GM19023 (cell line): ENCODE measurements at regions not wholly inside any gene's neighbourhood (a gene's known extent, or its start where the extent isn't known, plus 50 kb on each side); places are given as distances from the start of the nearest gene placed in this dataset.
"Not testable (repeated sequence)": the region's sequence is repeated elsewhere in the genome, so short reads cannot be mapped to it uniquely, and the experiment has no call there.

Experiments
- ATAC-seq: cut with Tn5 transposase; IDR thresholded peaks from one replicate; pipeline ENCODE4 v1.9.1; 2021; ENCODE audit warnings: mild to moderate bottlenecking, moderate library complexity; ENCODE audit not compliant: unreplicated experiment

- no peak for ATAC-seq
These were observed 167.3 kb upstream of the TMCC3 start for GRCh38 chr12:94817695-94818075.

- ATAC-seq = not testable (repeated sequence)
These were observed 166.8 kb upstream of the TMCC3 start for GRCh38 chr12:94817201-94817600.

DNA sequence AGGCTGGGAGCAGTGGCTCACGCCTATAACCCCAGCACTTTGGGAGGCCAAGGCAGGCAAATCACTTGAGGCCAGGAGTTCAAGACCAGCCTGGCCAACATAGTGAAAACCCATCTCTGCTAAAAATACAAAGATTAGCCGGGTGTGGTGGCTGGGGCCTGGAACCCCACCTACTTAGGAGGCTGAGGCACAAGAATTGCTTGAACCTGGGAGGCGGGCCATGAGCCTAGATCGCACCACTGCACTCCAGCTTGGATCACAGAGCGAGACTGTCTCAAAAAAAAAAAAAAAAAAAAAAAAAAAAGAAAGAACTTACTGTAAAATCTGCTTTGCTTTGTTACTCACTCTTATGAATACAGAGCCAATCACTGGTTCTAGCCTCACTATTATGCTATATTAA, 166.4 kb upstream of the TMCC3 start:
- not testable (repeated sequence) for ATAC-seq

- ATAC-seq = no peak
These were observed 165.6 kb upstream of the TMCC3 start for GRCh38 chr12:94815958-94816357.

GRCh38 chr12:94815450-94815849, 165.1 kb upstream of the TMCC3 start:
- ATAC-seq = no peak

DNA sequence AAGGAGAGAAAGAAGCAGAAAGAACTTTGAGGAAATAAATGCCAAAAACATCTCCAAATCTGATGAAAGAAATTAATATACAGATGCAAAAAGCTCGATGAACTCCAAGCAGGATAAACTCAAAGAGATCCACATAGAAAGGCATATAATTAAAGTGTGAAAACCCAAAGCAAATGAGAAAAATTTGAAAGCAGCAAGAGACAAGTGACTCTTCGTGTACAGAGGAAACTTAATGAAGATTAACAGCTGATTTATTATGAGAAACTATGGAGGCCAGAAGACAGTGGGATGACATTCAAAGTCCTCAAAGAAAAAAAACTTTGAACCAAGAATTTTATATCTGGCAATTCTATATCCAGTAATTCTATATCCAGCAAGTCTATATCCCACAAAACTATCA, 163.0 kb upstream of the TMCC3 start:
- no peak for ATAC-seq

DNA sequence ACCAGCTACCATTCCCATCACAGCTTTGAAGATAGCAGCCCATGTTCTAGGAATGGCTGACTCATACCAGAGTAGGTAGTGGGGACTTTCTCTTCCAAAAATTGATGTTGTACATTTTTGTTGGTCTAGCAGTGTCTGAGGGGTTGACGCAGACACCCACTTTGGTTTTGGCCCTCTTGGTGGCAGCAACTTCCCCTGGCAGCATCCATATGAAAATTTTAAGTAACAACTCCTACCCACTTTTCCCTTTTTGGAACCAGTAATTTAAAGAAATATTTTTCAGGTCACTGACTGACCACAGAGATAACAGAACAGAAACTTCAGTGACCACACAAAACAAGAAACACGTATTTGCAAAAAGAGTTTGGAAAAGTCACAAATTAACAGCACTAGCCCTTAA, 162.0 kb upstream of the TMCC3 start:
- ATAC-seq = no peak

- ATAC-seq = no peak
These were observed 161.3 kb upstream of the TMCC3 start for GRCh38 chr12:94811611-94812010.

DNA sequence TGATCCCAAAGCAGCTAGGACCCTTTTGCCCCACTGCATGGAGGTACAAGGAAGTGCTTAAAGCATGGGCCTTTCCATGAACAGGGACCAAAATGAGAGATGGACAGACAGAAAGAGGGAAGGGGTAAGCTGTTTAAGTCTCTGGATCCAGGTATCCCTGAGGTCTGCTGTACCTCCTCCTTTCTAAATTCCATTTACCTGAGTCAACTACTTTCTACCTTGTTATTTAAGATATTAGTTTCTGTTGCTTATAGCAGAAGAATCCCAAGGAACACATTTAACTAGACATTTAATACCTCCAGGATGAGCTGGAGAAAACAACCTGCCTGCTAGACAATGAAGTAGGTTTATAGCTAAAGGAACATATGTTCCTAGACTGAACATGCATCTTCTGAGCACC, 157.6 kb upstream of the TMCC3 start:
- ATAC-seq = no peak

DNA sequence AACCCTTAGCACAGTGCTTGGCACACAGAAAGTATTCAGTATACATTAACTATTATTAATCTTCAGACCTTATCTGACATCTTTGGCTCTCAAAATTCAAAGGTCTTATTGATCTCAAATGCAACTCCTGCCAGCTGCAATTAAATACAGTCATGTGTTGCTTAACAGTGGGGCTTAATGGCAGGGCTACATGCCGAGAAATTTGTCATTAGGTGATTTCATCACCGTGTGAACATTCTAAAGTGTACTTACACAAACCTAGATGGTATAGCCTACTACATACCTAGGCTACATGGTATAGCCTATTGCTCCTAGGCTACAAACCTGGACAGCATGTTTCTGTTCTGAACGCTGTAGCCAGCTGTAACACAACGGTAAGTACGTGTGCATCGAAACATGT, 156.3 kb upstream of the TMCC3 start:
- no peak for ATAC-seq

- no peak for ATAC-seq
These were observed 155.6 kb upstream of the TMCC3 start for GRCh38 chr12:94805749-94806529.

- no peak for ATAC-seq
These were observed 153.6 kb upstream of the TMCC3 start for GRCh38 chr12:94803939-94804338.

GRCh38 chr12:94802796-94803195, 152.4 kb upstream of the TMCC3 start:
- no peak for ATAC-seq

DNA sequence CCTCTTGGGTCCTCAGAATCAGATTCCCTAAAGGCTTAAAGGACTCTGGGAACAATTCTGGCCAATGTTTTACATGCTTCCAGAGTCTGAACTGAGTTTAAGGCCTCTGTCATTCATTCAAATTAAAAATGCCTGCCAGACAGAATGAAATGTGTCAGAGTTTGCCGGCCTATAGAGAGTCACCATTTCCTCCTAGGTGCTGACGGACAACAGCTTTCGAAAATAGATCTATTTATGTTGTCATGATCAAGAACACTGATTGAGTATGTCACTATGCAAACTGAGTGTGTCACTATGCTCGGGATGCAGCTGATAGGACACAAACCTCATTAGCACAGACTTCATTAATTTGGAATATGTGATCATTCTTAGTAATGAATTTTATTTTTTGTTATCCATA, 151.4 kb upstream of the TMCC3 start:
- no peak for ATAC-seq

DNA sequence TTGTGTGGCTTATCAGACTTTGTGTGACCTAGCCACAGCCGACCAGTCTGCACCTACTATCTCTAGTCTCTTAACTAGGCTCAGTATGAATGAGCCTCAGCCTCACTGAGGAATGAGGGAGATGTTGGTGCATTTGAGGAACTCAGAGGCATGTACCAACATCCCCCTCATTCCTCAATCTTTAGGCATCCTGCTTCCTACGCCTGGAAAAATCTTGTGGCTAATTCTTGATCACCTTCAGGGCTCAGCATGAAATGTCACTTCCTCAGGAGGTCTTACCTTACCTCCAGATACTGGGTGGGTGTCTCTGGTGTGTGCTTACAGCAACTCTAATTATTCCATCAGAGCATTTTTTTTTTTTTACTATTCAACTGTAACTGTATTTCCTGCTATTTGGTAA, 148.8 kb upstream of the TMCC3 start:
- no peak for ATAC-seq

DNA sequence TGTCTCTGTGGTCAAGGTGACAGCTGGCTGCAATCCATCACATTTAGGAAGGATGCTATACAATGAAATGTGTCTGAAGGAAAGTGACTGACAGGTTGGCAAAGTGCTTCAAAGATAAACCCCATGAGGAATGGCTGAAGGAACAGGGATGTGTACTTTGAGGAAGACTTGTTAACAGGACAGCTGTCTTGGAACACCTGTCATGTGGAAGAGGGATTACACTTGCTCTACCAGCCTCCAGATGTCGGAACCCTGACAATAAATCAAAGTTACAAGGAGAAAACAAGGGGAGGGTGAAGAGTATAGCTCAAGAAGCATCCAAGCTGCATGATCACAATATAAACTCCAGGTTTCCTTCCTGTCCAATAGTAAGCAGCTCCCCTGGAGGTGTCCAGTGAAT, 147.8 kb upstream of the TMCC3 start:
- no peak for ATAC-seq

- ATAC-seq = no peak
These were observed 145.2 kb upstream of the TMCC3 start for GRCh38 chr12:94795520-94795919.

GRCh38 chr12:94795044-94795443, 144.7 kb upstream of the TMCC3 start:
- ATAC-seq = no peak

- no peak for ATAC-seq
These were observed 142.8 kb upstream of the TMCC3 start for GRCh38 chr12:94793191-94793595.

DNA sequence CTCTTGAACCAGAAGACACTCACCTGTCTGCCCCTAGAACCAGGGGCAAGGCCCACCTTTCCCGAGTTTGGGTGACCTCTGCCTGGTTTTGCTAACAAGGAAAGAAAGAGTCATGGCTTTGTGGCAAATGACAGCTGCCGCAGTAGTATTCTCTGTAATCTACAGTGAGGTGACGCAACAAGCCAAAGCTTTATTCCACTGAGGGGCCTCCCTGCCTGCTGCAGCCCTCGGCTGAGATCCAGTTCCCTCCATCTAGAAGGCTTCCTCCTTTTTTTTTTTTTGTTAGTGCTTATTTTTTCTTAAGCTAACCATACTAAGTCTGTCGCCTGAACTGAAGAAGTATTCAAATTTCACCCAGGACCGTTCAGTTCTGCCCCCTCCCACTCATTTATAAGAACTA, 142.3 kb upstream of the TMCC3 start:
- no peak for ATAC-seq

DNA sequence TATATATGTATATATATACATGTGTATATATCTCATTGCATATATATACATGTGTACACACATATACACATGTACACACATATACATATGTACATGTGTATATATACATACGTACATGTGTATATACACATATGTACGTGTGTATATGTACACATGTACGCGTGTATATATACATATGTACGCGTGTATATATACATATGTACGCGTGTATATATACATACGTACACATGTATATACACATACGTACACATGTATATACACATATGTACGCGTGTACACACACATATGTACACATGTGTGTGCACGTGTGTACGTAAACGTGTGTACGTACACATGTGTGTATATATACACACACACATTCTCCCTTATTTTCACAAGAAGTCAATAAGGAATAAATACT, 141.6 kb upstream of the TMCC3 start:
- no peak for ATAC-seq

- ATAC-seq = no peak
These were observed 140.5 kb upstream of the TMCC3 start for GRCh38 chr12:94790825-94791224.

- ATAC-seq = no peak
These were observed 140.0 kb upstream of the TMCC3 start for GRCh38 chr12:94790370-94790769.
